Medulla oblongata (tissue), 1 donor: ENCODE measurements at regions not wholly inside any gene's neighbourhood (a gene's known extent, or its start where the extent isn't known, plus 50 kb on each side); places are given as distances from the start of the nearest gene placed in this dataset.

Experiments
- DNase-seq: peaks from one replicate; pipeline ENCODE4 v3.0.0-alpha.2; 2015; ENCODE audit errors: extremely low spot score

GRCh38 chr10:78817804-78818203 lies 251.0 kb upstream of the ZMIZ1 start:
- DNase-seq, result no peak

DNA sequence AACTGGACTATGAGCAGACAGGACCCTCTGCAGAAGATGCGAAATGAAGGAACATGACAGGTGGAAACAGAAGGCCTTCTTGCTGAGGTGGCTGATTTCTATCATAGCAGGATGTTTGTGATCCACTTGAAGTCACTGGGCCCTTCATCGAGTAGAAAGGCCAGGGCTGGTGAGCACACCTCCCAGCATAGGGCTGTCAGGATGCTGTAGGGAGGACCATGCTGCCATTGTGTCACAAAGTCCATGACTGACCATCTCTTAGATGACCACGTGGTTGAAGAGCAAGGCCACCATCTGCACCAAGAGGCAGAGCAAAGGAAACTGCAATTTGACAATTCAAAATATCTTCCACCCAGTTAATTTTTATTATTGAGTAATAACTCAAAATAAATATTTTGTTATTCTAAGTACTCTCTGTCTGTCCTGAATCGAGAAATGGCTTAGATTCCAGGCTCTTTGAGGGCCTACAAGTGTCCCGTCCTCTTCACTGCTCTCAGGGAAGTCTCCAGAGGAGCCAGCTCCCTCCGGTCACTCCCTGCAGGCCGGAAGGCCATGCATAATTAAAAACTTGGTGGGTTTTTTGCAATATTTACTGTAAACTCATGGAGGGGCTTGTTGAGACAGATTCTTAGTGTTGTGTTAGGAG lies 249.3 kb upstream of the ZMIZ1 start:
- no peak for DNase-seq

- DNase-seq, result no peak
Observed at GRCh38 chr10:78820007-78820362, 248.8 kb upstream of the ZMIZ1 start.

- no peak for DNase-seq
Observed at GRCh38 chr10:78821052-78821451, 247.7 kb upstream of the ZMIZ1 start.

- no peak for DNase-seq
Observed at GRCh38 chr10:78828647-78829539, 239.9 kb upstream of the ZMIZ1 start.

DNA sequence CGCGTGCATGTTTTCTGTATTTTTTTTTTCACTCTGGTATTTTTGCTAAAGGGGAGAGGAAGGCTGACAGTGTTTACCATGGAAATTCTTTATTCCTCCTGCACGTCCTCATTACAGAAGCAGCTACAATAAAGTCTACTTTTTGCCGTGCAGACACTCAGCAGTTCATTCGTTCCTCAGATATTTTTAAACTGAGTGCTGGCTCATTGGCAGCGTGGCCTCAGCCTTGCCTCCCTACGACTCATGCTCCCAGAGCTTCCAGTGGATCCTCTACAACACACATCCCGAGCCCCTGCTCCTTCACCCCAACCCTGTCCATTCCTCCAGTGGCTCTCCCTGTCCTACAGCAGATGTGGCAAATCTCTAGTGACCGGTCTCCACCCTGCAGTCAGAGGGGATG lies 239.2 kb upstream of the ZMIZ1 start:
- no peak for DNase-seq

DNA sequence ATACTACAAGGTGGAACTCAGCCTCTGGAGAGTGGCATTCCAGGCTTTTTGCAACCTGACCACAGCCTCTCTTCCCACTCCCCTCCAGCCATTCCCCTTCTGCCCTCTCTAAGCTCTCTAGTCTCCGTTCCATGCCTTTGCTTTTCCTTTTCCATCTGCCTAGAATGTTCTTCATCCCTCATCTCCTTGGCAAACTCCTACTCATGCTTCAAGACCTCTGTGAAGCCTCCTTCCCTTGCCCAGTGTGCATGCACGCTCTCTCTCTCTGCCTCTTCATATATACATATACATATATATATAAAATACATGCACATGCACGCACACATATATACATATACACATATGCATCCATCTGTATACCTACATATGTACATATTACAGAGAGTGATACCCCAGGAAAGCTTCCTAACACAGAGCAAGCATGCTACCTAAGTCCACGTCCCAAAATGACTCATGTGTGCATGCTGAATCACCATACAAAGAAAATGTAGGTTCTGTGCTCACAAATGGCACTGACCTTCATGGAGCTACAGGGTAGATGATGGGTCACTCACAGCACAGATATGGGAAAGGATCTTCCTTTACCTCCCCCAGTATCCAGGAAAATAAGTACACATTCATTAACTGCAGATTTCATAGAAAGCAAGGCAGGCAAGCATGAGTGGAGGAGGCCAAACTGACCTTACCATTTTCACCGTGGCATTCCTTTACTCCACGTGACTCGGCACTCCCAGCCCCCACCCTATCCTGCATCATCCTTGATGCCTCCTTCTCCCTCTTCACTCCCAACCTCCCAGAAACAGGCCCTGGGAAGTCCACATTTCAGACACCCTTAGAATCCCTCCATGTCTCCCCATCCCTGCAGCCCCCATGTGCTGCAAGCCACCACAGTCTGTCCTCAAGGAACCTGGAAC lies 238.4 kb upstream of the ZMIZ1 start:
- DNase-seq, result no peak

DNA sequence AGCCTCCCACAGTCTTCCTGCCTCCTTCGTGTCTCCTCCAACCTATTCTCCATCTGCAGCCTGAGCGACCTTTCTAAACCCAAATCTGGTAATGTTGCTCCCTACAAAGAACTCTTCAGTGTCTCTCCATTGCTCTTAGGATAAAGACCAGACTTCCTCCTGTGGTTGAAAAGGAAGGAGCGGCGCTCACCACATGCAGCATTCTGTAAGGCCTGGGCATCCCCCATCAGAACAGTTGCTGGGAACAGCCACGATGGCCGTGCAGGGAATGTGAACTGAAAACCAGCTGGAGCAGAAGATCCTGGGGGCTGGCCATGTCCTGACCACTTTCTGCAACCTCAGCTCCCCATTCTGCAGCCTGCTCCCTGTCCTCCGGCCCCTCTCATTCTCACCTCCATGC lies 237.8 kb upstream of the ZMIZ1 start:
- DNase-seq, result no peak

GRCh38 chr10:78831461-78831860 lies 237.3 kb upstream of the ZMIZ1 start:
- DNase-seq, result no peak

DNA sequence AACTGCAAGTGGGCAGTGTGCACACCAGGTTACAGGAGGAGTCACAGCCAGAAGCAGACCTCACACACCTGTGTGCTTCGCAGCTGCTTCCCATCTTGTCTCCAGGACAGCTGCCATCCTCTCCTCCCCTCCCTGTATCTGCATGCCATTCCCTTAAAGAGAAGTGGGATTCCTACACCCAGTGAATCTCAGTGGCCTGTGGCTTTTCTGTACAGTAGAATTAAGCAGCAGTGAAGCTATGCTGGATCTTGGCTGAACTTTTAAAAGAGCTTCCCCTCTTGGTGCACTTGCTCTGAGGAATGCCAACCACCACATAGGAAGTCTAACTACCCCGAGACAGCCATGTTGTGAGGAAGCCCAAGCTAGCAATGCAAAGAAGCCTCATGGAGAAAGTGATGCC lies 236.5 kb upstream of the ZMIZ1 start:
- DNase-seq, result no peak

GRCh38 chr10:78838141-78838657 lies 230.6 kb upstream of the ZMIZ1 start:
- no peak for DNase-seq

GRCh38 chr10:78843495-78843894 lies 225.3 kb upstream of the ZMIZ1 start:
- no peak for DNase-seq

DNA sequence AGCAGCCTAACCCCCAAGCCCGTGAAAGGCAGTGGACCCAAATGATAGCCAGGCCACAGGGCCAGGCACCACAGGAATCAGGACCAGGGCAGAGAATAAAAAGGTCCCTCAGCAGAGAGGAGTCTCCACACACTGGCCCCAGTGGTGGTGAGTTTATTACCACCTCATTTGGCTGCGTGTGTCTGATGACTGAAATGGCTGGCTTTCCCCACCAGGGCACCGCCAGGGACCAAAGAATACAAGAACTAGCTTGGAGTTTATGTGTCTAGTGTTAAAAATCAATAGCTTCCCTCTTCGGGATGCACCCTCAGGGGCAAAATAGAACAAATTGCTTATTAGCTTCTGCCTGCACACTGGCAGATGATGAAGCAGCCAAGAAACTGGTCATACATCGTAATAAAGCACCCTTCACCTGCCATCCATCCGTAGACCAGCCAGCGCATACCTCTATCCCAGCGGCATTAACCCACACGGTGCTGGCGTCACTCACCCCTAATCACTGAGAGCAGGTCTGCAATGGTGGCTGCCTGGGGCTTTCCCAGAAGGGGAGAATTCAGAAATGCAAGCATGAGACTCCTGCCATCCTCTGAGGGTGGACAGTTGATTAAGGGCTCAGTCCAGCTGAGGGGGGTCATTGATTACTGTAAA lies 223.7 kb upstream of the ZMIZ1 start:
- DNase-seq, result no peak

DNA sequence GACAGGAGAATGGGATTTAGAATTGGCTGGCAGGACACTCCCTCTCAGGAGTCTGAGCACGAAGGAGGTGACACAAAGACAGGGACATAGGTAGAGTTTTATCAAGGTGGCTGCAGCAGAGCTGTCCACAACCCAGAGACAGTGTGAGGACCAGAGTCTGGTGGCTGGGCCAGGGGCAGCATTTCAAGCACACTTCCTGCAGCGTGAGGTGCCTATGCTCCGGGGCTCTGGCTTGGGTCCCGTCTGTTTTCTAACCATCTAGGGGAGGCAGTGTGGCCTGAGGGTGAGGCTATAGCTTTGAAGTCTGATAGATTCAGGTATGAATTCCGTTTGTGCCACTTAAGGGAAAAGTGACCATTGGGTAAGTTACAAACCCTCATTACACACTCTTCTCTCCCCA lies 222.7 kb upstream of the ZMIZ1 start:
- no peak for DNase-seq

DNA sequence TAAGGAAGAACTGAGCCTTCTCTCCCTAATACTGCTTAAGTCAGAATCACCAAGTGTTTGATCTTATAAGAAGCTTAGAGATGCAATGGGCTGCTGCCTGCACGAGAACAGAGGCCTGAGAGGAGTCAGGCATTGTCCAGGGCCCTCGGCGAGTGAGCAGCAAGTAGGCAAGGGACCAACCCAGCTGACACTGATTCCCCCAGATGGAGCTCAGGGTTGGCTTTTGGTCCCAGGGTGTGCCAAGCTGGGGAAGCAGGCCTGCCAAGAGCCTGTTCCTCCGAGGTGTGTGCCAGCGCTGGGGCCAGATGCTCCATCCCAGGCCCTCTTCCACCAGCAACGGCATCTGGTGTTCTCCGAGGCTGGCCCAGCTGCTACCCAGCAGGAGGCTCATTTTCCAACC lies 222.0 kb upstream of the ZMIZ1 start:
- peak; percentile 65 for DNase-seq

DNA sequence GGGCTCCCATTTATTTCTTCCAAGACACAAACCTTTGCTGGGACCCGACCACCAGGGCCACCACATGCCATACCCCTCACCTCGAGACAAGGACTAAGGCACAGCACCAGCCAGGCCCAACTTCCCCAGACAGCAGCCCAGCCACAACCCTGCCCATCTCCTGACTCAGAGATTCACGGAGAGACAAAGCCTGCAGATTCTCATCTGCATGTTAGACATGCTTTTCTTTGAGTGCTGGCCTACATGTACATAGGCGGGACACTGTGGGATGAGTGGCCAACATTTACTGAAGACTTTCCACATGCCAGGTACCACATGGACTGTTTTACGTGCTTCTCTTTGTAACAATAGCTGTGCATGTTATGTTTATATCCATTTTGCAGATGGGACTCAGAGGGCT lies 221.3 kb upstream of the ZMIZ1 start:
- DNase-seq, result no peak

DNA sequence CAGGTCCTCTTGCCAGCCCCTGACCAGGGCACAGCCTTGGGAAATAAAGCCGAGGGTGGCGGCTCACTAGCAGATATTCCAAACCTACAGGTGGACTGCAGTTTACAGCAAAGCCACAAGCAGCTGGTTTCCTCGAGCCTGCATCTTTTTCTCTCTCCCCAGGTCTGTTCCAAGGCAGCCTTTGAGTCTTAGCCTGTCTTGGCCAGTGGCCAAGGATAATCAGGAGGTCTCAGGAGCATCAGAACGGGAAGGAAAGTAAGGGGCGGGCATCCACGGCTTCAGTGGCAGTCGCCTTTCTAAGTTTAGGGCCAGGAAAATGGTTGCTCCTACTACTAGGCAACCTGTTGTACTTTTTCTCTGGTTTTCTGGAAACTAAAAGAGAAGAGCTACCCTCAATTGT lies 219.7 kb upstream of the ZMIZ1 start:
- no peak for DNase-seq

DNA sequence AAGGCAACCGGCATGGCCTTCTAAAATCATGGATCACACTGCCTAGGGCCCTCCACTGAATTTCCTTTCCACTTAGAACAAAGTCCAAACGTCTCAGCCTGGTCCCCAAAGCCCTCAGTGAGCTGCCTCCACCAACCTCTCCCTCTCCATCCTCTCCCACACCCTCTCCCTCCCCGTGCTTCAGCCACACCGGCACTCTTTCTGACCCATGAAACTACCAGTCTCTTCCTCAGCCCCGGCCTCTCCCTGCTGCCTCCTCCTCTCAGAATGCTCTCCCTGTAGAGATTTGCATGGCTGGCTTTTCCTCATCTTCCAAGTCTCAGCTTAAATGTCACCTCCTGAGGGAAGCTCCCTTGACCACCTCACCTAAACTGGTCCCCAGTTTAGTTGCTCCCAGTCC lies 219.0 kb upstream of the ZMIZ1 start:
- no peak for DNase-seq

GRCh38 chr10:78850644-78851435 lies 217.9 kb upstream of the ZMIZ1 start:
- no peak for DNase-seq

- DNase-seq, result no peak
Observed at GRCh38 chr10:78851647-78852046, 217.1 kb upstream of the ZMIZ1 start.
